LoVo (cell line): ENCODE measurements at regions not wholly inside any gene's neighbourhood (a gene's known extent, or its start where the extent isn't known, plus 50 kb on each side); places are given as distances from the start of the nearest gene placed in this dataset.

ENCODE experiments used
- DNase-seq: peaks from one replicate; pipeline ENCODE4 v3.0.0-alpha.2; 2016; ENCODE audit warnings: low spot score

DNA sequence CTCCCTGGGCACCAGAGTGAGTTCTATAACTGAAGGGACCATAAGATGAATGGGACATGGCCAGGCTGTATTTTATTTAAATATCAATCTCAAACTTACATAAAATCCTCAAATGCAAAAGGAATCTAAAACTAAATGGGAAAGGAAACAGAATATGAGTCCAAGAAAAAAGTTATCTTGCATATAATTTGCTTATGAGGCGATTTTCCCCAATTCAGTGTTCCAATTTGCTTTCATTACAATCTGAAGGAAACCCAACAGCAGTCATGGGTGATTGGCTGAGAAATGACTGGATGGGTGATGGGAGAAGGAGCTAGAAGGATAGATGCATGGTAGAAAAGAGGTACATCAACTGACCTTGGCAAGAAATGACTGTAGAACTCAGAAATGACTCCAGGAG lies 511.3 kb upstream of the TENM3 start:
- no peak for DNase-seq

DNA sequence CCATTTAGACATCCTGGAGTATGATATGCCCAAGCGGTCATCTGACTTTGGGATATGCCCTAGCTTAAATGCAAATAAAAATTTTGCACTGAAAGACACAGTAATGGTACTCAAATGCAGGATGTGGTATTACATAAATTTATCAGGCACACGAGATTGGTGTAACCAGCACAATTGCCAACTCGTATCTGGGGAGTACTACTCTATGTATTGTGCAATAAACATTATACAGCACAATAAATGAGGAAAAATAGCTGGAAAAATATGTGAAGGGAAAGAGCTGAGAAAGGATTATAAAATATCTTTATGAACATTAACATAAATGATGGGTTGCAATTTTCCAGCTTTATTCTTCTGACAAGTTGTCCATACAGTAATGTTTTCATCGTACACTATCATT lies 505.5 kb upstream of the TENM3 start:
- DNase-seq, result no peak

DNA sequence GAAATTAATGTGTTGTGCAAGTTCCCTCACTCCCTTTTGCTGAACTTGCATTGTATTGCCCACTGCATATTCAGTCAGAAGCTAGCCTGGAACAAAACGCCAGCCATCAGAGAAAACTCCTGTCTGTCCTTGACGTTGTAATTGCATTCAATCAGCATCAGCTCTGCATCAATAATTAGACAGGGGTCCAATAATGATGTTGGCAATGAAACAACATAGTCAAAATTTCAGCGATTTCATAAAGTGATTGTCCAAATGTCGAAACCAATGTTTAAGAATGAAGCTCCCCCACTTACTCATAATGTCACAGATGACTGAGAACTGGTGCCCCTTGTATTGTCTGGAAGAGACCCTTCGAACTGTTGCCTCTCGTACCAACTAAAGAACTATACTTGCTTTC lies 504.2 kb upstream of the TENM3 start:
- no peak for DNase-seq

DNA sequence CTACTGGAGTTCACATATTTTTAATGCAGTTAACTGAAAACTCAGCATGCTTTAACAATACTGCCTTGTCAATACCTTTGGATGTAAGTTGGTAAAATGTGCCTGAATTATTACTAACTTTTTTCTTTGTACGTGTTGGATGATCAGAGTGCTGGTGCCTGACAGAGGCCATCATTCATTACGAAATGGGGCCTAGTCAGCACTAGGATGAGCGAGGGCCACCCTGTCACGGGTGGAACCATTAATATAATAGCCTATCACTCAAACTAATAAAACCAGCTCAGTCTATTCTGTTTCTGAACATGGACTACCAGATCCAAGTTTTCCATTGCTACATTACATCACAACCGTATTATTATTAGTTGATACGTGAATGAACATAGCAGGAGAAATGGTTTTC lies 501.7 kb upstream of the TENM3 start:
- no peak for DNase-seq

DNA sequence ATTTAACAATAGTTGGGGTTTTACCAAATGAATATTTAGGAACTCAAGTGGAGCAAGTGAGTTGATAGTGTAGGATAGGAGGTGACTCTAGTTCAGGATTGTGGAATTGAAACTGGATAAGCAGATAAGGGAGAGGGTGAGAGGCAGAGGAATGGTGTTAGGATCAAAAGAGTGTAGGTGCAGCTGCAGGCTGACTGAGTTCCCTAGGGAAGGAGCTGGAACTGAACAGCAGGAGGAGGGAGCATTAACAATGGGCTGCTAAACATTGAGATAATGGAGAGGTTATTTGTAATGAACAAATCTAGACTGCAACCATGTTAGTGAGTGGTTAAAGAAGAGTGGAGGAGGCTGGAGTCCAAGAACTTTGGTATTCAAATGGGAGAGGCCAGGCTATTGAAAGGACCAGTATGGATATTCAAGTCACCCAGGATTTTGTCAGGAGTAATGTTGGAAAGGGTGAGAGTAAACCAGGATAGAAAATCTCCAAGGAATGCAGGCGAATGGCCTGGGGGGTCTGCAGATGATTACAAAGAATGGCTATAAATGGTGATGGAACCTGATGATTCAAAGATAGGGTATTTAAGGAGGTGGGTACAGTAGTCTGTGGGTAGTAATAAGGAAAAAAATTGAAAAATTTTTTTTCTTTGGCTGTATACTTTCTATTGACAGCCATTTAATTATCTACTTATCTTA lies 497.1 kb upstream of the TENM3 start:
- no peak for DNase-seq

DNA sequence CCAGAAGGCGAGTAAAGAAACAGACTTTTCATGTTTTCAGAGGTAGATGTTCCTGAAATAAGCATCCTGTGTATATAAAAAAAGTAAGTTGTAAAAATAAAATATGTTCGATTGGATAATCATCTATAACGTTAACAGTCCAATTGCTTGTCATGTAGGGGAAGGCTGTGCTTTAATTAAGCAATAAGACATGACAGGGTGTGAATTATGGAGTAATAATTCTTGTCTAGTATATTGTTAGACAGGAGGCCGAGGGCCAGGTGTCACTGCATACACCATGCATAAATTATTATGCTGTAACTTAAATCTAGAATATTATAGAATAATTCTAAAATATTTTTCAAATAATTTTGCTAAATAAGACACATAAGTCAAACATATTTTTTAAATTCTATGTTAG lies 494.6 kb upstream of the TENM3 start:
- DNase-seq, result no peak

DNA sequence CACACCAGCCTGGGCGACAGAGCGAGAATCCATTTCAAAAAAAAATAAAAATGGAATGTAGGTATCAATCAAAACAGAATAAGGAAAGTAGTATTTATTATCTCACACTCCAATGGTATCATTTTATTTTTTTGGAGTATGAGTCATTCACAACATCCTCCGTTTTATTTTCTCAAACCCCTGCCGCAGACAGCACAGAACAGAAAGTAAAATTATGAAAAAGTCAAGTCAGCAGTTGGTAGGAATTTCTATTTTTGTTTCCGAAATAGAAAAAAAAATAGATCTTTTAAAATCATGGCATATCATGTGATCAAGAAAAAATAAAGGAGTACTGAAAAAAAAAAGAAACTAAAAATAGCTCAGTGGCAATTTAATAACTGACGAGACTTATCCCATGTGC lies 490.7 kb upstream of the TENM3 start:
- no peak for DNase-seq

DNA sequence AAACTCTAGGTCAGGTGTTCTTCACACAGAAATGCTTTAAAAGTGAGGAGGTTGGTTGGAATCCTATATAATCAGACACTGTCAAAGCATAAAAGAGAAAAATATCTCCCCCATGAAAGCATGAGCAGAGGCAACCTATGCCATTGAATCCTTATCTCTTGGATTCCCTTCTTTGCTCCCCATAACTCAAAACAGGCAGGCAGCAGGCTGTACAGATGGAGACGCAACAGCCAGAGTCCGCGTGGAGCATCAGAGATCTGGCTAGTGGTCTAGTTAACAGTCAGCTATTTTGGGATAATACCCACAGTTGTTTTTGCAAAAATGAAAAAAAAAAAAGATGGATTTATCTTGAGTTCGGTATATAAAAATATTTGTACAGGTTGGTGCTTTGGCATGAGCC lies 490.0 kb upstream of the TENM3 start:
- DNase-seq, result no peak

DNA sequence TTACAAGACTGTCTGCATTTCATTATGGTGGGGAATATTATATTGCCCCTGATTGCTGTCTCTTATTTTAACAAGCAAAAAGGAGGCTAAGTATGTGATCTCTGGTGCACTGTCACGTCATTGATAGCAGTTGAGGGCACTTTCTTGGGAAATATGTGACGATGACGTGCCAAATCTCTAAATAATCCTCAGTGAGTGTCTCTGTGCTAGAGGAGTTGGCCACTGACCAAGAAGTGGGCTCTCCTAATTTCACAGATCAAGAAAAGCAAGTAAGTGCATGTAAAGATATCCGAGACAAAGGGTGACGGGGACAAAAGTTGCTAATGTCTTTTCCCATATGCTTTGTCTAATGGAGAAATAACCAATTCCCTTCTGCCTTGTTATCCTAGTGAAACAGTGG lies 487.4 kb upstream of the TENM3 start:
- no peak for DNase-seq

DNA sequence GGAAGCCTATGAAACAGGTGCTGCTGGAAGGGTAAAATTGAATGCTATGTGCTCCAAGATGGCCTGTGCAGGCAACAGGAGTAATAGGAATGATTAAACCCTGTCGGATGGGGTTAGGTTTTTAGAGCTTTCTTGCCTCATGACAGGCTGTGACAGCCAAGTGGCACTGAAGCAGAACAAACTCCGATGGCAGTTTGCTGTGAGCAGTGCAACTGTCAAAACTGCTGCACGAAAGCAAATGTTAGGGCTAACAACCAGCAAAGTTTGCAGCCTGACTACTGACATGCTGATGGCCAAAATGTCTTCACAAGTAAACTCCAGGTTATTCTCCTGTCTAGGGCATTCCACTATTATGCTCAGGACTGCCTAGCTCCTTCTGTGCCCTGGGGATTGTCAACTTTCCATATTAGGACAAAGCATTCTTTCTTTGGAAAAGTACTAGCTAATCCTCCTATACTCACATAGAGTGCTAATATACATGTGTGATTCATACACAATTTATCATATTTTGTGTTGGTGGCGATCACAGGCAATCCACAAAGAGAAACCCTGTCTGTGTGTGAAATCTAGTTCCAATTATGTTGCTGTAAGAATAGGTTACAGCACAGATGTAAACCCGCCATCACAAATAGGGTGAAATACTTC lies 486.6 kb upstream of the TENM3 start:
- no peak for DNase-seq

DNA sequence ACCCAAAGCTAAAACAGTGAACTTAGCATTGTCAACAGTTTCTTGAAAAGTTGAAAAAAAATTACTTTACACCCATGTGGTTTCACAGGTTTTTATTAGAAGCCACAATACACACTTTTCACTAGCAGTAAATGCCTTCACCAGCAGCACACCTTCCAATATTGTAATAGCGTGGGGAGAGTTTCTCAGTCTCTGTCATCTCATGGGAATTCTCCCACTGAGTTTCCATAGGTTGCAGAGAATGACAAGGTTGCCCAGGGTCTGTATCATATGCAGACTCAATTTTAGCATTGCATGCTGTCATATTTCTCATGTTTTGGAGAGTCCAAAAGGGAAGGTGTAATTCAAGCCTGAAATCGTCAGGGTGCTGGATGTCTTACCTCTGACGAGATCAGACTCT lies 486.1 kb upstream of the TENM3 start:
- no peak for DNase-seq

DNA sequence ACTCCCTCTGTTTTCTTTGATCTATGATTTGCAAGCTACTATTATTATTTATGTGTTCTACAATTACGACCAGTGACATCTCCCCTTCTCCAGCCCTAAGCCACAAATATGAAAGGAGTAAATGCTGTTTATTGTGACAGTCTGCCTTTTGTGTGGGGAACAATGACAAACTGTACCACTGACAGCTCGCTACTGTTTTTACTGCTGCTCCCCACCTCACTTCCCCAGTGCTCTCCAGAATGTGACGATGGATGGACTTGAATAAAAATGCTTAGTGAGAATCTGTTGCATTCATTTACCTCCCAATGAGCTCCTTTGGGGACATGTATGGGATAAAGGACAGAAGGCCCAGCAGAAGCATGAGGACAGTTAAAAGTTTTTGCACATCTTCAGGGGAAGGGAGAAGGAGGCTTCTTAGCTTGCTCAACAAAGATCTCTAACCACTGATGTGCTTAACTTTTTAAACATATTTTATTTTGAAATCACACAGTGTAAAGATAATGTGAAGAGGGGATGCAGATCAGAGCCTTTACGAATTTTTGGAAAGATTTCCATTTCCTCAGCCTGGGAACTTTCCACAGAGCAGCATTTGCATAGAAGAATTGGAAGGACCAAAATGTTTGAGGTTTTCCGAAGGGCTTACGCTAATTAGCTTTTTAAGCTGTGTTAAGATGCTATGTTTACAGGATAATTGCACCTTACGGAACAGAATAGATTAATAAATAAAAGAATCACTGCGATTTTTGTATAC lies 485.1 kb upstream of the TENM3 start:
- DNase-seq, result no peak

DNA sequence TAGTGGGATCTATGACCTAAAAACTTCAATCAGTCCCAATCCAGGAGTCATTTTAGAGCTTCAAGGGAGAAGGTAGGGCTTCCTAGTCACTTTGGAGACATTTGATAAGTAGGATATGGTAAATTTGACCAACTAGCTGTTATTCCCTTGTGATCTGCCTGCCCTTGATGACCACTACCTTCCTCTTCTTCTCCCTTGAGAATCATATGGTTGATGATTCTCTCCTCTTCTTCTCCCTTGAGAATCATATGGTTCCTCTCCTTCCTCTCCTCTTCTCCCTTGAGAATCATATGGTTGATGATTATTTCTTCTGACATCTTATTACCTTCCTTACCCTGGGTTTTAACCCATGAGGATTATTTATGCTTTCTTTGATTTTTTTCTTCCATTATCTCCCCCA lies 482.6 kb upstream of the TENM3 start:
- no peak for DNase-seq

DNA sequence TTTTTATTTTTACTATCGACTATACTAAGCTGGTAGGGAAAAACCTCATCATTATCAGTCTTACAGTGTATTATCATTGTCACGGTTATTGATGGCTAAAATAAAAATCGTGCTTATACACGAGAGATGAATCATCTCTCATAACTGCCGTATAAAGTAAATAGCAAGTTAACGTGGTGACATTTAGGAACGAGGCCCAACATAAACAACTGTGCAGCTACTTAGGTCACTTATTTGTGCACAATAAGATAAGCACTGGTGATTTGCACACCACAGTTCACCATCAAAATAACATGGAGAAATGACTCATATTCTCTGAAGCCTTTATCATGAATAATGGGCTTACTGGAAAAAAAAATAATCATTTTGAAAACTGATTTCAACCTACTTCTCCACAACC lies 482.0 kb upstream of the TENM3 start:
- DNase-seq, result no peak

DNA sequence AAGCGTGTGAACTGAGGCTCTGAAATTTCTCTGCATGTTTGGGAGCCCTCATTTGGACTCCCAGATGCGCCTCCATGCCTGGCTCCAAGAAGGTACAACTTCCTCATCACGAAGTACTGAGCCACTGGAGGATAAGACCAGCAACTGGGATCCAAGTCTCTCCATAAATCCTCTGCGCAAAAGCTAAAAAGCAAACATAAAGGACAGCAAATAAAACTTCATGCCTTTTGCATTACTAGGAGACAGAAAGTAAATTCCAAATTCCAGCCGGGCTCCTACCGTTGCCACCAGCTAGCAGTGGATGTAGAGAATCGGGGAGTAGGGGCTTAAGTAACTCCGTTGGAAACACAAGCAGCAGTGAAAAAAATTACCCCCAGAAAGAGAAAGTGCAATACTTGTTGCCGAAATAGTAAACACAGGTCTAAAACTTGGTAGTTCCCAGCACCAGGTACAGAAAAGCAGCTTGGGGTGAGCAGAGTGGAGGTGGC lies 477.1 kb upstream of the TENM3 start:
- DNase-seq, result no peak

DNA sequence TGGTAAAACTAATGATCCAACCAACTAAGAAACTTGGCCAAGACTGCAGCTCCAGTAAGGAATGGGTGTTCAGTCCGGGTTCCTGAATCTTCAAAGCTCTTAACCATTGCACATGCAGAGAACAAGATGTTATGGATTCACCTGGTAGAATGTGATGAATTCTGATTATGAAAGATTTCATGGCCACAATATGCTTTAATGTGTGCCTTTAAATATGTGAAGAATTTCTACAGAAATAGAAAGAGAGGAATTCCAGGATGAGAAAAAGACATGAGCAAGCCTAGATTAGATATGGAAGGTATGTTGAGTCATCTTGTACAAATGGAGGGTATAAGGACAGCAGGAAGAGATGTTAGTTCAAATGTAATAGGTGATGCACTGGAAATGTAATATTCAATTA lies 472.2 kb upstream of the TENM3 start:
- DNase-seq, result no peak

DNA sequence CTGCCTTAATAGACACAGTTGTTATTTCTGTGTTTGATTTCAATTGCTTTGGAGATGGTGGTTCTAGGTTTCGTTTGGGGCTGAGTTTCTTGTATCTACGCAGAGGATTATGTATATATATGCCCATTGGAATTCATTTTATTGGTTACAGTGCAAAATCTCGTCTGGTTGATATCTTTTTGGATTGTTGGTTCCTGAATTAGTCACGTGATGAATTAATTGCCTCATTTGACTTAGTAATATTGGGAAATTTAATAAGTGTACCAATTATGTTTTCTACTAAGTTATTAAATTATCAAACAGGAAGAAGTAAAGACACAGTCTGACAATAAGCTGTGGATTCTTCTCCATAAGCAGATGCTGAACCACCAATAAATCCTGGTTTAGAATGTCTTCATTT lies 467.9 kb upstream of the TENM3 start:
- DNase-seq, result no peak

DNA sequence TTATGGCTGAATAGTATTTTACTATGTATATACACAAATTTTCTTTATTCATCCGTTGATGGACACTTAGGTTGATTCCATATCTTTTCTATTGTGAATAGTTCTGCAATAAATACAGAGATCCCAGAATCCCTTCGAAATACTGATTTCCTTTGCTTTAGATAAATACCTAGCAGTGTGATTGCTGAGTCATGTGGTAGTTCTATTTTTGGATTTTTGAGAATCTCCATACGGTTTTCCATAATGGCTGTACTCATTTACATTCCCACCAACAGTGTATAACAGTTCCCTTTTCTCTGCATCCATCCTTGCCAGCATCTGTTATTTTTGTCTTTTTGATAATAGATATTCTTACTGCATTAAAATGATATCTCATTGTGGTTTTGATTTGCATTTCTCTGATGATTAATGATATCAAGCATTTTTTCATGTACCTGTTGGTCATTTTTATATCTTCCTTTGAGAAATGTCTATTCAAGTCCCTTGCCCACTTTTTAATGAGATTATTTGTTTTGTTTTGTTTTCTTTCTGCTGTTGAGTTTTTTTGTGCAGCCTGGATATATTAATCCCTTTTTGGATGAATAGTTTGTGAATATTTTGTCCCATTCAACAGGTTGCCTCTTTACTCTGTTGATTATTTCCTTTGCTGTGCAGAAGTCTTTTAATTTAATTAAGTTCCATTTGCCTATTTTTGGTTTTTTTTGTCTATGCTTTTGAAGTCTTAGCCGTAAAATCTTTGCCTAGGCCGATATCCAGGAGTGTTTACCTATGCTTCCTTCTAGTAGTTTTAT lies 466.7 kb upstream of the TENM3 start:
- DNase-seq, result no peak

DNA sequence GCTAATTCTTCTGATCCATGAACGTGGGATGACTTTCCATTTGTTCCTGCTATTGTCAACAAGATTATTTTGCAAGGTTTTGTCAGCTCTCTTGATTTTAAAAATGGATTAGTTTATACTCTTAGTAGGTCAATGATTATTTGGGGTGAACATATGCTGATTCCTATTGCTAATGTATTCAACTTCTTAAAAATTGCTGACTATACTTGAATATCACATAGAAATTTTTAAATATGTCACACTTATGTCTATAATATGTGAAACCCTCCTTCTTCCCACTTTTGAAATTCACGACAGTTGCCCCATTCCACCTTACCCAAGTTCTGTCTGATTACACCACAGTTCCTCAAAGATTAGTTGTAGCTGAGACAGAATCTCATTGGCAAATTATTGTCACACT lies 465.7 kb upstream of the TENM3 start:
- no peak for DNase-seq

DNA sequence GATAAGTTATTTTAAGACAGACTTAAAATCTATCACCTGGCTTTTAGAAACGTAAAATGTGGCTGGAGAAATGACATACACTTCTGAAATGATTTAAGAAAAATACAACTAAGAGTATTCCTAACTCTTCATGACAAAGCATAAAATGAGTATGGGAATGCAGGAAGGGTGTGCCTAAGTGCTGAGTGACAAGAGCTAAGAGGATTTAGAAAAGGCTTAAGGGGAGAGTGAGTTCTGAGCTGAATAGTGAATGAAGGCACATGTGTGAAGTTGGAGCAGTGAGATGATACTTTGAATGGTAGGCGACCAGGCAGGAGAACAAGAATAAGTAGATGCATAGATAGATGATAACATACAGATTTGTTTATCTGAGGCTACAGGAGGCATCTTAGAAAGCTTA lies 458.3 kb upstream of the TENM3 start:
- DNase-seq, result no peak

DNA sequence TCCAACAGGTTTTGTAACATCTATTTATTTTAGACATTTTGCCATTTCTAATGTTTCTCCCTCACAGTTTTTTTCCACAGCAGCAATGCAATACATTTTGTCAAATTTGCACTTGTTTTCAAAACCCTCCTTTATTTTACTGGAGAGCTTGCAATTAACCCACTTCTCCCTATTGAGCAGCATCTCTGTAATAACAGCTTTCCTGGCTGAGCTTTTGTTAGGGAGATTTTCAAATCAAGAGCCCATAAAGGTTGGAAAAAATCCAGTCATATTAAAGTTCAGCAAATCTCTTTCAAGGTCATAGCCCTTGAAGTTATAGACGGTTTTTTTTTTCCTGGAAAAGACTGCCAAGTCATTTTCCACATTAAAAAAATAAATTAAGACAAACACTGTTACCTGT lies 450.6 kb upstream of the TENM3 start:
- DNase-seq, result no peak

DNA sequence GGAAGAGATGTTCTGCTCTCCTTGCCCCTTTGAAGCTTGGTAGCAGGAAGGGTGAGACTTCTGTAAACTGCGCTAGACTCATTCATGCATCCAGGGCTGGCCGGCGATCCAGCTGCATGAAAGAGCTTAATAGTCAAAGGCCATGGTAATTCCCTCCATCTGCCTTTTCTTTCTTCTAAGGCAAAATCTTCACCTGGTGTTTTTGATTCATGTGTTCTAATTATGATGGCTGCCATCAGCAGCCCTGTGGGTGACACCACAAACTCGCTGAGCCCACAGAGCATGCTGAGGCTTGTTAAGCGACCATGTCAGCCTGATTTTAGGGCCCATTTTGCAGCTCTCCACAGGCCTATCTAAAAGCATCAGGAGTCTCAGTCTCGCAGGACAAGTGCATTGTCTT lies 450.1 kb upstream of the TENM3 start:
- DNase-seq, result no peak

DNA sequence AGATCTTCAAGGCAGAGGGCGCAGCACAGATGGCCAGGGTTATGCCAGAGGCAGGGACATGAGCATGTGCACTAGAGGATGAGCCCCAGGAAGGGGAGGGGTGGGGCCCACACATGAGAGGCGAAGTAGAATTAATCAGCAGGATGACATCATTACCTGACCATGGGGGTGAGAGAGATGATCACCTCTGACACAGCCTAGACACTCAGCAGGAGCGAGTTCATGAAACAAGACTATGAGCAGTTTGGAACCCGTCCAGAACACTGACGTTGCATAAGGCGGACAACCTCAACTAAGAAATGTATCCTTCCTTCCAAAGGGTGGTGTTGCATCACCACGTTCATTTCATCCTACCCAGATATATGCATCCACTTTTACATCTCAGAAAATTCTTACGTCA lies 446.7 kb upstream of the TENM3 start:
- peak; percentile 5 for DNase-seq
